ENCODE measurements at regions not wholly inside any gene's neighbourhood (a gene's known extent, or its start where the extent isn't known, plus 50 kb on each side); places are given as distances from the start of the nearest gene placed in this dataset.

GRCh38 chr3:193896419-193896818 lies 239.5 kb upstream of the HES1 start:
- no peak for TF ChIP-seq POLR2A (IDR thresholded peaks at IDR 0.05; ENCODE audit: low read depth)
- TF ChIP-seq, protein P1, sequence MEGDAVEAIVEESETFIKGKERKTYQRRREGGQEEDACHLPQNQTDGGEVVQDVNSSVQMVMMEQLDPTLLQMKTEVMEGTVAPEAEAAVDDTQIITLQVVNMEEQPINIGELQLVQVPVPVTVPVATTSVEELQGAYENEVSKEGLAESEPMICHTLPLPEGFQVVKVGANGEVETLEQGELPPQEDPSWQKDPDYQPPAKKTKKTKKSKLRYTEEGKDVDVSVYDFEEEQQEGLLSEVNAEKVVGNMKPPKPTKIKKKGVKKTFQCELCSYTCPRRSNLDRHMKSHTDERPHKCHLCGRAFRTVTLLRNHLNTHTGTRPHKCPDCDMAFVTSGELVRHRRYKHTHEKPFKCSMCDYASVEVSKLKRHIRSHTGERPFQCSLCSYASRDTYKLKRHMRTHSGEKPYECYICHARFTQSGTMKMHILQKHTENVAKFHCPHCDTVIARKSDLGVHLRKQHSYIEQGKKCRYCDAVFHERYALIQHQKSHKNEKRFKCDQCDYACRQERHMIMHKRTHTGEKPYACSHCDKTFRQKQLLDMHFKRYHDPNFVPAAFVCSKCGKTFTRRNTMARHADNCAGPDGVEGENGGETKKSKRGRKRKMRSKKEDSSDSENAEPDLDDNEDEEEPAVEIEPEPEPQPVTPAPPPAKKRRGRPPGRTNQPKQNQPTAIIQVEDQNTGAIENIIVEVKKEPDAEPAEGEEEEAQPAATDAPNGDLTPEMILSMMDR (IDR thresholded peaks at IDR 0.05): no peak
- no peak for TF ChIP-seq POLR2AphosphoS5 (IDR thresholded peaks at IDR 0.05)
